Natural killer cell (primary cell): ENCODE measurements at regions not wholly inside any gene's neighbourhood (a gene's known extent, or its start where the extent isn't known, plus 50 kb on each side); places are given as distances from the start of the nearest gene placed in this dataset.

Experiments
- ATAC-seq, 3 donors: fragments of 150-1000 bp in 2 of 3; fragments of 200-7000 bp in 1 of 3; cut with Tn5 transposase; 1 replicate in 1 of 3; 2 replicates in 2 of 3; pipeline ENCODE4 v1.10.0; 2021; ENCODE audit warnings: mild to moderate bottlenecking in 2 of 3, moderate library complexity in 2 of 3
- DNase-seq, 2 donors: peaks; one replicate each; pipeline versions ENCODE4 v3.0.0 to v3.0.0-alpha.2; 2013 to 2021; ENCODE audit warnings: mixed read lengths in 1 of 2
- H3K27ac ChIP-seq: one replicate; pipeline ENCODE4 v1.5.1; 2013; ENCODE audit warnings: mild to moderate bottlenecking, low read length
- H3K27me3 ChIP-seq: one replicate; pipeline ENCODE4 v1.6.1; 2013; ENCODE audit warnings: low read length; ENCODE audit not compliant: control insufficient read depth, insufficient read depth
- H3K36me3 ChIP-seq: one replicate; pipeline ENCODE4 v1.6.1; 2013; ENCODE audit warnings: low read length; ENCODE audit not compliant: control insufficient read depth, insufficient read depth
- H3K4me1 ChIP-seq: one replicate; pipeline ENCODE4 v1.6.1; 2013; ENCODE audit warnings: low read length; ENCODE audit not compliant: control insufficient read depth, insufficient read depth
- H3K4me3 ChIP-seq: one replicate; pipeline ENCODE4 v1.5.1; 2013; ENCODE audit warnings: low read length
- H3K9me3 ChIP-seq: one replicate; pipeline ENCODE4 v1.6.1; 2013; ENCODE audit warnings: low read length; ENCODE audit not compliant: control insufficient read depth, insufficient read depth
- H3K27ac Mint-ChIP-seq, 2 donors: one replicate each; pipeline ENCODE4 v1.8.0; 2022; ENCODE audit warnings: mild to moderate bottlenecking in 2 of 2, mixed read lengths in 2 of 2, moderate library complexity in 1 of 2
- H3K27me3 Mint-ChIP-seq, 2 donors: one replicate each; pipeline ENCODE4 v1.8.0; 2022; ENCODE audit warnings: low read depth in 2 of 2, mixed read lengths in 2 of 2
- H3K36me3 Mint-ChIP-seq: one replicate; pipeline ENCODE4 v1.8.0; 2022; ENCODE audit warnings: mixed read lengths
- H3K4me1 Mint-ChIP-seq, 2 donors: one replicate each; pipeline ENCODE4 v1.8.0; 2022; ENCODE audit warnings: mixed read lengths in 2 of 2
- H3K4me3 Mint-ChIP-seq: one replicate; pipeline ENCODE4 v1.8.0; 2022; ENCODE audit warnings: mild to moderate bottlenecking, moderate library complexity, mixed read lengths
- H3K9me3 Mint-ChIP-seq, 2 donors: one replicate each; pipeline ENCODE4 v1.8.0; 2022; ENCODE audit warnings: mixed read lengths in 2 of 2
- WGBS: methylation state at CpG from one replicate; pipeline ENCODE4 v1.1.7; 2013; ENCODE audit warnings: missing lambda C conversion rate; ENCODE audit not compliant: insufficient coverage; 5-methylcytosine and 5-hydroxymethylcytosine counted together
- intact Hi-C: fragments of 100-400 bp; cut with micrococcal nuclease; formaldehyde crosslinking; loops from one replicate; pipeline ENCODE4 v1.14.2; 2022
- TF ChIP-seq, protein P1 (sequence below): fragments of 200-600 bp; IDR thresholded peaks from one replicate; pipeline ENCODE4 v1.8.0; 2022; ENCODE audit warnings: antibody characterized with exemption

DNA sequence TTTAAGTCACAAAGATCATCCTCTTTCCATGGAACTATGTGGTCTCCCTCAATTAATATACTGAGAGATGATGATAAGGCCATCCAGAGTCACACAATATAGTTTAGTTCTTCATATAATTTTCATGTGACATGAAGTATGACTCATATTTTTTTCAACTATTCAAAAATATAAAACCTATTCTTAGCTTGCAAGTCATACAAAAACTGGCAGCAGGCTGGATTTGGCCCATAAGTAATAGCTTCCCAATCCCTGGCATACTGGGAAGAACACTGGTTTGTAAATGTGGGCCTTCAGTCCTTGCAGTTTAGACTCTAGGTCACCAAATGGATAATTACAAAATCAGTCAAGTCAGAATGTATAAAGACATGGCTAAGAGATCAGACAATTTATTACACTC, 356.6 kb downstream of the PPP1R3A start:
- Histone ChIP-seq H3K27ac (no peak overlapping the region), H3K27me3 (no peaks in the 10 kb centered on the region), H3K4me3 (no peak overlapping the region), H3K9me3 (no peaks in the 10 kb centered on the region), H3K36me3 (no peaks in the 10 kb centered on the region), H3K4me1 (no peaks in the 10 kb centered on the region)
- Mint-ChIP-seq H3K36me3 (no peaks in the 10 kb centered on the region), H3K9me3 (peaks cover 4 to 5% of the 10 kb centered on the region in 2 donors), H3K27me3 (no peaks in the 10 kb centered on the region), H3K4me1 (no peaks in the 10 kb centered on the region), H3K4me3 (no peak overlapping the region), H3K27ac (no peak overlapping the region)
- TF ChIP-seq, protein P1, sequence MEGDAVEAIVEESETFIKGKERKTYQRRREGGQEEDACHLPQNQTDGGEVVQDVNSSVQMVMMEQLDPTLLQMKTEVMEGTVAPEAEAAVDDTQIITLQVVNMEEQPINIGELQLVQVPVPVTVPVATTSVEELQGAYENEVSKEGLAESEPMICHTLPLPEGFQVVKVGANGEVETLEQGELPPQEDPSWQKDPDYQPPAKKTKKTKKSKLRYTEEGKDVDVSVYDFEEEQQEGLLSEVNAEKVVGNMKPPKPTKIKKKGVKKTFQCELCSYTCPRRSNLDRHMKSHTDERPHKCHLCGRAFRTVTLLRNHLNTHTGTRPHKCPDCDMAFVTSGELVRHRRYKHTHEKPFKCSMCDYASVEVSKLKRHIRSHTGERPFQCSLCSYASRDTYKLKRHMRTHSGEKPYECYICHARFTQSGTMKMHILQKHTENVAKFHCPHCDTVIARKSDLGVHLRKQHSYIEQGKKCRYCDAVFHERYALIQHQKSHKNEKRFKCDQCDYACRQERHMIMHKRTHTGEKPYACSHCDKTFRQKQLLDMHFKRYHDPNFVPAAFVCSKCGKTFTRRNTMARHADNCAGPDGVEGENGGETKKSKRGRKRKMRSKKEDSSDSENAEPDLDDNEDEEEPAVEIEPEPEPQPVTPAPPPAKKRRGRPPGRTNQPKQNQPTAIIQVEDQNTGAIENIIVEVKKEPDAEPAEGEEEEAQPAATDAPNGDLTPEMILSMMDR, result no peak
- no peak for DNase-seq
- ATAC-seq, result no peak
- intact Hi-C loops, result no loop called here

DNA sequence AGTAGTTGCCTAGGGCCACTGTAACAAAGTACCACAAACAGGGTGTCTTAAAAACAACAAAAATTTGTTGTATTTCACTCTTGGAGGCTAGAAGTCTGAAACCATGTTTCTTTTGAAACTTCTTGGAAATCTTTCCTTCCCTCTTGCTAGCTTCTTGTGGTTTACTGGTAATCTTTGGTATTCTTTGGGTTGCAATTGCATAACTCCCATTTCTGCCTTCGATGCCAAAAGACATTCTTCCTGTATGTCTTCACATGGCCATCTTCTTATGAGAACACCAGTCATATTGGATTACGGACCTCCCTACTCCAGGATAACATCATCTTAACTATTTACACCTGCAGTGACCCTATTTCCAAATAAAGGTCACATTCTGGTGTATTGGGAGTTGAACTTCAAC, 357.4 kb downstream of the PPP1R3A start:
- Histone ChIP-seq H3K9me3 (no peaks in the 10 kb centered on the region), H3K36me3 (no peaks in the 10 kb centered on the region), H3K27me3 (no peaks in the 10 kb centered on the region), H3K4me3 (no peak overlapping the region), H3K4me1 (no peaks in the 10 kb centered on the region), H3K27ac (no peak overlapping the region)
- TF ChIP-seq, protein P1, result no peak
- no peaks in the 10 kb centered on the region for H3K27me3 Mint-ChIP-seq
- H3K4me3 Mint-ChIP-seq, result no peak overlapping the region
- no peaks in the 10 kb centered on the region for H3K36me3 Mint-ChIP-seq
- no peak overlapping the region for H3K27ac Mint-ChIP-seq
- WGBS, result 89% methylated on average over 2 of the region's 2 CpGs
- no peak for ATAC-seq
- no peak for DNase-seq
- H3K4me1 Mint-ChIP-seq, result no peaks in the 10 kb centered on the region
- intact Hi-C loops, result no loop called here
- H3K9me3 Mint-ChIP-seq, result peaks cover 4 to 5% of the 10 kb centered on the region in 2 donors

DNA sequence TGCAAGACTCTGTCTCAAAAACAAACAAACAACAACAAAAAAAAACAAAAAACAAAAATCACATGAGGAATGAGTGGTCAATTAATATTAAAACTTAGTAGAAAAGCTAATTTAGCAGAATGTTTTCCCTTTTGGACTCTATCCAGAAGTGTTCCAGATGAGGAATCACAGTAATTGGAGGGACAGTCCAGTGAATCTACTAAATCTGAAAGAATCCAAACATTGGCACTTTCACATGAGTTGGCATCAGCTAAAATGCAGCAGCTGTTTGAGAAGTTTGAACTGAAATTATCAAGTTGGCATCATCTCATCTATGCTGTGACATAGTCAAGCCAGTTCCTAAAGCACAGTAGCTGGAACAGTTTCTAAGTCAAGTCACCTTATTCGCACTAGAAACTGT, 367.8 kb downstream of the PPP1R3A start:
- TF ChIP-seq, protein P1, result no peak
- no peak for ATAC-seq
- H3K4me3 Mint-ChIP-seq, result no peak overlapping the region
- Histone ChIP-seq H3K27ac (no peak overlapping the region), H3K36me3 (no peaks in the 10 kb centered on the region), H3K4me3 (no peak overlapping the region), H3K9me3 (peaks cover 4% of the 10 kb centered on the region), H3K27me3 (no peaks in the 10 kb centered on the region), H3K4me1 (no peaks in the 10 kb centered on the region)
- DNase-seq, result no peak
- no peaks in the 10 kb centered on the region for H3K4me1 Mint-ChIP-seq
- H3K9me3 Mint-ChIP-seq, result peaks cover 10 to 19% of the 10 kb centered on the region in 2 donors
- no peak overlapping the region for H3K27ac Mint-ChIP-seq
- peaks cover 6% of the 10 kb centered on the region for H3K36me3 Mint-ChIP-seq
- 100% methylated on average over 1 of the region's 1 CpG for WGBS
- no peaks in the 10 kb centered on the region for H3K27me3 Mint-ChIP-seq
- intact Hi-C loops, result no loop called here

DNA sequence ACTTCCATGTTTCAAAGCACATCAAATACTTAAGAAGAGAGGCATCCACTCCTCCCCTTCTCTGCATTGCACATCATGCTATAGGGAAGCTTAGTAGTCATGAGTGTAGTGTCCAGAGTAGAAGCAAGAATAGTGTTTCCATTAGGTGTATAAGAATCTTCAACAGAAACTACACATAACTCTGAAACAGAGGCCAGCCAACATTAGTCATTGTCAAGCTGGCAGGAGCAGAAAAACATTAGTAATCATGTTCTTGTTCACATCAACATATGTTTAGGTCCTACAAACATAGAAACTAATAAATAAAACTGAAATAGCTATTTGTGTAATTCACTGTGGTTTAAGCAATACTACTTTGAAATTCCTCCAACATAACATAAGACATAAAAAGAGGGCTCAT, 370.2 kb downstream of the PPP1R3A start:
- peaks cover 8 to 24% of the 10 kb centered on the region in 2 donors for H3K9me3 Mint-ChIP-seq
- DNase-seq (no peak), ATAC-seq (no peak)
- Histone ChIP-seq H3K36me3 (no peaks in the 10 kb centered on the region), H3K27ac (no peak overlapping the region), H3K4me1 (no peaks in the 10 kb centered on the region), H3K9me3 (peaks cover 4% of the 10 kb centered on the region), H3K27me3 (no peaks in the 10 kb centered on the region), H3K4me3 (no peak overlapping the region)
- intact Hi-C loops, result no loop called here
- H3K36me3 Mint-ChIP-seq, result peaks cover 6% of the 10 kb centered on the region
- H3K27me3 Mint-ChIP-seq, result no peaks in the 10 kb centered on the region
- no peaks in the 10 kb centered on the region for H3K4me1 Mint-ChIP-seq
- TF ChIP-seq, protein P1, result no peak
- H3K4me3 Mint-ChIP-seq, result no peak overlapping the region
- H3K27ac Mint-ChIP-seq, result no peak overlapping the region
